Type B pancreatic cell (in vitro differentiated cells): ENCODE measurements at regions not wholly inside any gene's neighbourhood (a gene's known extent, or its start where the extent isn't known, plus 50 kb on each side); places are given as distances from the start of the nearest gene placed in this dataset.

Source experiments
- DNase-seq: peaks from one replicate; pipeline ENCODE4 v3.0.0; 2021; ENCODE audit warnings: mixed read lengths; ENCODE audit not compliant: unreplicated experiment; ENCODE audit errors: extremely low spot score
- H3K27ac Mint-ChIP-seq: 2 replicates; pipeline ENCODE4 v1.8.0; 2021; ENCODE audit warnings: mild to moderate bottlenecking, mixed read lengths
- H3K27me3 Mint-ChIP-seq: 2 replicates; pipeline ENCODE4 v1.8.0; 2021; ENCODE audit warnings: mixed read lengths
- H3K36me3 Mint-ChIP-seq: 2 replicates; pipeline ENCODE4 v1.8.0; 2021; ENCODE audit warnings: mixed read lengths
- H3K4me1 Mint-ChIP-seq: one replicate; pipeline ENCODE4 v1.8.0; 2021; ENCODE audit warnings: mixed read lengths; ENCODE audit not compliant: unreplicated experiment
- H3K4me3 Mint-ChIP-seq: 2 replicates; pipeline ENCODE4 v1.8.0; 2021; ENCODE audit warnings: mild to moderate bottlenecking, mixed read lengths
- H3K9me3 Mint-ChIP-seq: 2 replicates; pipeline ENCODE4 v1.8.0; 2021; ENCODE audit warnings: mixed read lengths
- CTCF ChIP-seq: fragments of 200-600 bp; sonication (generic); conservative IDR thresholded peaks from 2 replicates; pipeline ENCODE4 v1.5.0; 2021; ENCODE audit warnings: antibody characterized with exemption, mild to moderate bottlenecking

DNA sequence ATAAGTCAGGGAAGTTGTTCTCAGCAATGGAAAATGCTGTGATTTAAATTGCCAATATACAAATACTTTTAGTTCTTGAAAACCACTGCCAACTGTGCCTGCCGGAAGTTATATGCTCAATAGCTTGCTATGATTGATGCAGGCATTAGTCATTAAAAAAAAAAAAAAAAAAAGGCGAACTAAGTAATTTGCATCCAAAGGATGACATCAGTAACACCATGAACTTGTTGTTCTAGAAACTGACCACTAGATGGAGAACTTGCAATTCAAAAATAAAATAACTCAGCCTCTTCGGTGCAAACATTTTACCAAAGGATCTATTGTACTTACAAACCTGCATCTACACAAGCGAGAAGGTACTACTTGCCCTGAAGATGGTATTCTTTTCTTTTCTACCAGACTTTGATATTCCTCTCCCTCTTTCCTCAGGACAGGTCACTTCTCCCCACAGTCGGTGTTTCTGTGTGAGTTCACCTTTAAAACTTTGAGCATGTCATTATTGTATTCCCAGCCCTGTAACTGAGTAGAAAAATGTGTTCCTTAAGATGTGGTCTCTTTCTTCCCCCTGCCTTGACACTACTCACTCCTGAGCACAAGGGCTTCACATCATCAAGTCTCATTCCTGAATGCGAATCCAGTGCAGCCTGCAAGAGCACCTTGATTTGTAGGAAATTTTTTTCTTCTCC, 115.0 kb upstream of the VEPH1 start:
- H3K9me3 Mint-ChIP-seq, result no peaks in the 10 kb centered on the region
- H3K36me3 Mint-ChIP-seq, result no peaks in the 10 kb centered on the region
- H3K4me1 Mint-ChIP-seq, result peaks cover 9% of the 10 kb centered on the region
- no peak overlapping the region for H3K27ac Mint-ChIP-seq
- H3K27me3 Mint-ChIP-seq, result peaks cover 14% of the 10 kb centered on the region
- DNase-seq, result no peak
- peak; percentile 86 for TF ChIP-seq CTCF
- no peak overlapping the region for H3K4me3 Mint-ChIP-seq

DNA sequence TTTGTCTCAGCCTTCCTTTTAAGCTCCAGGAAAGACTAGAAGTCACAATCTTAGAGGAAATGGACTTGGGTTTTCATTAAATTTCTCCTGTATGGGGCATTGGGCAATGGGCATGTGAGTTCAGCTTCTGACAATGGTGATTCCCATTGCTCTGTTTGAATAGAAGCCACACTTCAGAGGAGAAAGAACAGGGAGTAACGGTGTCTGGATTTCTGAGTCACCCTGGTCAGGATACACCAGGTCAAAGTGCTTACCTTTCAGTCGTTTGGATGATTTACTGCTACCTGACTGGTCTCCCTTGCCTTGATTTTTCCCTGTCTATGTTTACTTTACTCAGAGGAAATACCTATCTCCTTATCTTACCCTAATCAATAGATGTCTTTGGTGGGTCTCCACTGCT, 111.7 kb upstream of the VEPH1 start:
- Mint-ChIP-seq H3K36me3 (no peaks in the 10 kb centered on the region), H3K27ac (no peak overlapping the region), H3K4me3 (no peak overlapping the region), H3K27me3 (peaks cover 9% of the 10 kb centered on the region), H3K9me3 (no peaks in the 10 kb centered on the region), H3K4me1 (peaks cover 9% of the 10 kb centered on the region)
- no peak for TF ChIP-seq CTCF
- no peak for DNase-seq

DNA sequence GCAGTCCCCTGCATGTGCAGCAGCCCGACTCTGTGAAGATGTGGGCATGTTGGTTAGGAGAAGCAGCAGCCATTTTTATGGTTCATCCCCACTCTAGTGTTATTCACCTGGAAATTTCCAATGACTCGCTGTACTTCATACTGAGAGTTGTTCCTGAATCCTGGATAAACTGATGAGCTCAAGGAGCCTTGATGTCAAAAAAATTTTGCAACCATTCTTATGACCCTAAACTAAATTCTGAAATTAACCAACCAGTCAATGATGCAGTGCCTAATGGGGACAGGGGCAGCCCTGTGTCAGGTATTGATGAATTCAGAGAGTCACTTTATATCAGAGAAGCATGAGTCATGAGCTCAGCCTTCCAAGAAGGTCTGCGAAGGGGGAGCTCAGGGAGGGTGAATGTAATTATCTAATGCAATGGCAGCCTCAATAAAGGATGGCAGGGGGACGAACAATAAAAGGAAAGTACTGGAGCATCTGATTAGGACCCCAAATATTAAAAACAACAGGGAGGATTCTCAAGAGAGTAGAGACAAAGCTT, 108.4 kb upstream of the VEPH1 start:
- H3K4me1 Mint-ChIP-seq, result peaks cover 13% of the 10 kb centered on the region
- DNase-seq, result no peak
- peaks cover 6% of the 10 kb centered on the region for H3K27me3 Mint-ChIP-seq
- no peak for TF ChIP-seq CTCF
- H3K4me3 Mint-ChIP-seq, result no peak overlapping the region
- no peak overlapping the region for H3K27ac Mint-ChIP-seq
- no peaks in the 10 kb centered on the region for H3K9me3 Mint-ChIP-seq
- no peaks in the 10 kb centered on the region for H3K36me3 Mint-ChIP-seq

- no peaks in the 10 kb centered on the region for H3K36me3 Mint-ChIP-seq
- no peak for DNase-seq
- H3K27ac Mint-ChIP-seq, result no peak overlapping the region
- peaks cover 7% of the 10 kb centered on the region for H3K27me3 Mint-ChIP-seq
- no peak for TF ChIP-seq CTCF
- peaks cover 14% of the 10 kb centered on the region for H3K4me1 Mint-ChIP-seq
- no peak overlapping the region for H3K4me3 Mint-ChIP-seq
- H3K9me3 Mint-ChIP-seq, result no peaks in the 10 kb centered on the region
Observed at GRCh38 chr3:157610876-157611535, 107.8 kb upstream of the VEPH1 start.

- H3K36me3 Mint-ChIP-seq, result no peaks in the 10 kb centered on the region
- H3K27me3 Mint-ChIP-seq, result peaks cover 7% of the 10 kb centered on the region
- H3K4me1 Mint-ChIP-seq, result peaks cover 14% of the 10 kb centered on the region
- no peak overlapping the region for H3K4me3 Mint-ChIP-seq
- H3K9me3 Mint-ChIP-seq, result no peaks in the 10 kb centered on the region
- no peak for DNase-seq
- no peak for TF ChIP-seq CTCF
- H3K27ac Mint-ChIP-seq, result no peak overlapping the region
Observed at GRCh38 chr3:157607826-157608405, 104.7 kb upstream of the VEPH1 start.
